ENCODE measurements at regions not wholly inside any gene's neighbourhood (a gene's known extent, or its start where the extent isn't known, plus 50 kb on each side); places are given as distances from the start of the nearest gene placed in this dataset.
"Not testable (repeated sequence)": the region's sequence is repeated elsewhere in the genome, so short reads cannot be mapped to it uniquely, and the experiment has no call there.

DNA sequence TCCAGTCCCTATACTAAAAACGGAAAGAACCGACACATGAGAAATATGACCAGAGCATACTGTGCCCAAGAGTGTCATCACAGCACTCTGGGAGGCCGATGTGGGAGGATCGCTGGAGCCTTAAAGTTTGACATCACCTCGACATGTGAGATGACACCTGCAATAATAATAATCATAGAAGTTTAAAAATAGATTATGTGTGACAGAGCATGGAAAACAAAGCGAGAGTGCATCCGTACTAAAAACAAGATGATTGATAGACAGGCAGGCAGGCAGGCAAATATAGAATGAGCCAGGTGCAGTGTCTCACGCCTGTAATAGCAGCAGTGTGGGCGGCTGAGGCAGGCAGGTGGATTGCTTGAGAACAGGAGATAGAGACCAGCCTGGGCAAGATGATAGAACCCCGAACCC lies 114.8 kb upstream of the ANKRD30BL start:
- Histone ChIP-seq H3K27me3 (ENCODE audit: control insufficient read depth, insufficient read depth, low read length) (no peaks in the 10 kb centered on the region), H3K4me3 (ENCODE audit: low read length) (no peak overlapping the region), H3K36me3 (ENCODE audit: control insufficient read depth, insufficient read depth, low read length) (no peaks in the 10 kb centered on the region), H3K9me3 (ENCODE audit: control insufficient read depth, low read length) (no peaks in the 10 kb centered on the region), H3K9ac (ENCODE audit: low read length) (no peak overlapping the region), H3K4me1 (ENCODE audit: control insufficient read depth, insufficient read depth, low read length) (no peaks in the 10 kb centered on the region)

- no peaks in the 10 kb centered on the region for H3K36me3 ChIP-seq (ENCODE audit: control insufficient read depth, insufficient read depth, low read length)
- H3K27me3 ChIP-seq (ENCODE audit: control insufficient read depth, insufficient read depth, low read length): no peaks in the 10 kb centered on the region
- H3K9ac ChIP-seq (ENCODE audit: low read length): no peak overlapping the region
- no peaks in the 10 kb centered on the region for H3K4me1 ChIP-seq (ENCODE audit: control insufficient read depth, insufficient read depth, low read length)
- no peaks in the 10 kb centered on the region for H3K9me3 ChIP-seq (ENCODE audit: control insufficient read depth, low read length)
- H3K4me3 ChIP-seq (ENCODE audit: low read length): no peak overlapping the region
Observed at GRCh38 chr2:132278267-132278666, 116.5 kb upstream of the ANKRD30BL start.

DNA sequence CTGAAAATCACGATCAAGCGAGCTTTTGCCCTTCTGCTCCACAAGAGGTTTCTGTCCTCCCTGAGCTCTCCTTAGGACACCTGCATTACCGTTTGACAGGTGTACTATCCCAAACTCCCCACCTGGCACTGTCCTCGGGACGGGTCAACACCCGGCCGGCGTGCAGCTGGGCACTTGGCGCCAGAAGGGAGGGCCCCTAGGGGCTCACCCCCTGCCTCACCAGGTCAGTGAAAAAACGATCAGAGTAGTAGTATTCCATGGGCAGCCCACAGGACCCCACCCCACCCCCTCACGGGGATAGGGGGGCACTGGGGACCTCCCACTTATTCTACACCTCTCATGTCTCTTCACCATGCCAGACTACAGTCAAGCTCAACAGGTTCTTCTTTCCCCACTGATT lies 117.6 kb upstream of the ANKRD30BL start:
- H3K36me3 ChIP-seq (ENCODE audit: control insufficient read depth, insufficient read depth, low read length): no peaks in the 10 kb centered on the region
- no peaks in the 10 kb centered on the region for H3K27me3 ChIP-seq (ENCODE audit: control insufficient read depth, insufficient read depth, low read length)
- H3K4me1 ChIP-seq (ENCODE audit: control insufficient read depth, insufficient read depth, low read length): no peaks in the 10 kb centered on the region
- H3K9me3 ChIP-seq (ENCODE audit: control insufficient read depth, low read length): no peaks in the 10 kb centered on the region
- H3K9ac ChIP-seq (ENCODE audit: low read length): no peak overlapping the region
- H3K4me3 ChIP-seq (ENCODE audit: low read length): no peak overlapping the region

DNA sequence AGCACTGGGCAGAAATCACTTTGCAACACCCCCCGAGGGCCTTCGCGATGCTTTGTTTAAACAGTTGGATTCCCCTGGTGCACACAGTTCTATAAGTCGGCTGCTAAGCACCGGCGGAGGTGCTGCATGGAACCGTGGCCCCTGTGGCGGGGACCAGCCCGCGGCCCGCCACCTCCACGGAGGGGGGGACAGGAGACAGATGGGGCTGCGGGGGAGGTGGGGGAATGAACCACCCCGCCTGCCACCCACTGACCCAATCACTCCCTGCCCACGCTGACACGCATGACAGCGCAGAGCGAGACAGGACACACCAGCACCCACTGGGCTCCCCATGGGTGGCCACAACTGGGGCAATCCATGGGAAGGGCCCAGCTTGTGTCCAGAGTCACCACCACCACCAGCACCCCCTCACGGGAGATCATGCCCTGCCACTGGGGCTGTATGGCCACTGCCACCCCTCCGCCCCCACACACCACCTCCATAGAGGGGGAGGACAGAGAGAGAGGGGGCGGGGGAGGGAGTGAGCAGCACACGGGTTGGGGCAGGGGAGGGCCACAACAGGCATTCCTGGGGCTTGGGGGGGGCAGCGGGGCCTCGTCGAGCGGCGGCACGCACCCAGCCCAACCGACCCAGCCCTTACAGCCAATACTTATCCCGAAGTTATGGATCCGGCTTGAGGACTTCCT lies 118.3 kb upstream of the ANKRD30BL start:
- no peak overlapping the region for H3K9ac ChIP-seq (ENCODE audit: low read length)
- no peaks in the 10 kb centered on the region for H3K36me3 ChIP-seq (ENCODE audit: control insufficient read depth, insufficient read depth, low read length)
- H3K4me1 ChIP-seq (ENCODE audit: control insufficient read depth, insufficient read depth, low read length): no peaks in the 10 kb centered on the region
- no peaks in the 10 kb centered on the region for H3K9me3 ChIP-seq (ENCODE audit: control insufficient read depth, low read length)
- no peak overlapping the region for H3K4me3 ChIP-seq (ENCODE audit: low read length)
- no peaks in the 10 kb centered on the region for H3K27me3 ChIP-seq (ENCODE audit: control insufficient read depth, insufficient read depth, low read length)

DNA sequence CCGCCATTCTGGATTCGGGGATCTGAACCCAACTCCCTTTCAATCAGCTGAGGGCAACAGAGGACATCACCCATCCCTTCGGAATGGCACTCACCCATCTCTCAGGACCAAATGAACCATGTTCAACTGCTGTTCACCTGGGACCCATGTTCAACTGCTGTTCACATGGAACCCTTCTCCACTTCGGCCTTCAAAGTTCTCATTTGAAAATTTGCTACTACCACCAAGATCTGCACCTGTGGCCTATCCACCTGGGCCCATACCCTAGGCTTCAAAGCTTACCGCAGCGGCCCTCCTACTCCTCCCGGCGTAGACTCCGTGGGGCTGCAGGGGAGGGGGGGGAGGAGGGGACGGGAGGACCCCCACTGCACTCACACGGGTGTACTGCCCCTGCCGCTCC lies 119.2 kb upstream of the ANKRD30BL start:
- Histone ChIP-seq H3K4me1 (ENCODE audit: control insufficient read depth, insufficient read depth, low read length) (no peaks in the 10 kb centered on the region), H3K9ac (ENCODE audit: low read length) (no peak overlapping the region), H3K4me3 (ENCODE audit: low read length) (no peak overlapping the region), H3K9me3 (ENCODE audit: control insufficient read depth, low read length) (no peaks in the 10 kb centered on the region), H3K36me3 (ENCODE audit: control insufficient read depth, insufficient read depth, low read length) (no peaks in the 10 kb centered on the region), H3K27me3 (ENCODE audit: control insufficient read depth, insufficient read depth, low read length) (no peaks in the 10 kb centered on the region)

GRCh38 chr2:132282104-132282503 lies 120.4 kb upstream of the ANKRD30BL start:
- H3K9ac ChIP-seq (ENCODE audit: low read length); H3K27me3 ChIP-seq (ENCODE audit: control insufficient read depth, insufficient read depth, low read length); H3K36me3 ChIP-seq (ENCODE audit: control insufficient read depth, insufficient read depth, low read length); H3K4me3 ChIP-seq (ENCODE audit: low read length); H3K9me3 ChIP-seq (ENCODE audit: control insufficient read depth, low read length); H3K4me1 ChIP-seq (ENCODE audit: control insufficient read depth, insufficient read depth, low read length): not testable (repeated sequence)

DNA sequence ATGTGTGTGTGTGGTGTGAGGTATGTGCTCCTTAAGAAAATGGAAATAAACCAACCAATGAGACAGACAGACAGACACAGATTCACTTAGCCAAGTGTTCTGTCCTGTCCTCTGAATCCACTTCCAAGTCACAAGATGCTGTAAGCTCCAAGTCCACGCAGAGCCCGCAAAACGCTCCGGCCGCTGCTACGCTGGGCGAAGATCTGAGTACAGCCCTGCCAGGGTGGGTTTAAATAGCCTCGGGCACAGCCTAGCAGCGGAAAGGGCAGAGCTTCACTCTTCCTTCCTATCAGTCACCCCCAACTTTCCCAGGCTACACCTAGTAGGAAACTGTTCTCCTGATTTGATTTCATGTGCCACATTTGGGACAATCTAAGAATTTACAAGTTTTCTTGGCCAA lies 121.2 kb upstream of the ANKRD30BL start:
- H3K9ac ChIP-seq (ENCODE audit: low read length): no peak overlapping the region
- no peak overlapping the region for H3K4me3 ChIP-seq (ENCODE audit: low read length)
- H3K27me3 ChIP-seq (ENCODE audit: control insufficient read depth, insufficient read depth, low read length): no peaks in the 10 kb centered on the region
- H3K36me3 ChIP-seq (ENCODE audit: control insufficient read depth, insufficient read depth, low read length): no peaks in the 10 kb centered on the region
- no peaks in the 10 kb centered on the region for H3K4me1 ChIP-seq (ENCODE audit: control insufficient read depth, insufficient read depth, low read length)
- H3K9me3 ChIP-seq (ENCODE audit: control insufficient read depth, low read length): no peaks in the 10 kb centered on the region

DNA sequence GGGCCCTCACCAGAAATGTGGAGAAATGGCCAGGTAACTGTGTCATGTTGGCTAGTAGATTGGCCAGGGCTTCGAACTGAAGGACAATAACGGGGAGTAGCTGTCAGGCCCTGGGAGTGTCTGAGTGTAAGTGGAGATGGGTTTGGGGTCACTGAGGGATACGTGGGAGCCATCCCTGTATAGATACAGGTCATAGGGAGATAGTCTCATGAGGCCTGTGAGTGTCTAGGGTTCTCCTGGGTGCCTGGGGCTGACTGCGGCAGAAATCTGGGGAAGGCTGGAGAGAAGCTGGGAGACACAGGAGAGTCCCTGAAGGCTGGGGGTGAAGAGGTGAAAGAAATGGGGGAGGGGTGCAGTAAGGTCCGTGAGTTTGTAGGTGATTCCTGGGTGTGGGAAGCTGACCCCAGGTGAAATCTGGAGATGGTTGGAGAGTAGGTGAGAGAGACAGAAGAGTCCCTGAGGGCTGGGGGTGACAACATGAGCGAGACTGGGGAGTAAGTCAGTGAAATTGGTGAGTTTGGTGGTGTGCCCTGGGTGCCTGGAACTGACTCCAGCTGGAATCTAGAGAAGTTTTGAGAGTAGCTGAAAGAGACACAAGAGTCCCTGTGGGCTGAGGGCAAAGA lies 124.6 kb upstream of the ANKRD30BL start:
- H3K4me3 ChIP-seq (ENCODE audit: low read length); H3K9me3 ChIP-seq (ENCODE audit: control insufficient read depth, low read length); H3K4me1 ChIP-seq (ENCODE audit: control insufficient read depth, insufficient read depth, low read length); H3K9ac ChIP-seq (ENCODE audit: low read length); H3K27me3 ChIP-seq (ENCODE audit: control insufficient read depth, insufficient read depth, low read length); H3K36me3 ChIP-seq (ENCODE audit: control insufficient read depth, insufficient read depth, low read length): not testable (repeated sequence)

- H3K36me3 ChIP-seq (ENCODE audit: control insufficient read depth, insufficient read depth, low read length); H3K9me3 ChIP-seq (ENCODE audit: control insufficient read depth, low read length); H3K9ac ChIP-seq (ENCODE audit: low read length); H3K27me3 ChIP-seq (ENCODE audit: control insufficient read depth, insufficient read depth, low read length); H3K4me1 ChIP-seq (ENCODE audit: control insufficient read depth, insufficient read depth, low read length); H3K4me3 ChIP-seq (ENCODE audit: low read length): not testable (repeated sequence)
Observed at GRCh38 chr2:132287910-132288309, 126.2 kb upstream of the ANKRD30BL start.

DNA sequence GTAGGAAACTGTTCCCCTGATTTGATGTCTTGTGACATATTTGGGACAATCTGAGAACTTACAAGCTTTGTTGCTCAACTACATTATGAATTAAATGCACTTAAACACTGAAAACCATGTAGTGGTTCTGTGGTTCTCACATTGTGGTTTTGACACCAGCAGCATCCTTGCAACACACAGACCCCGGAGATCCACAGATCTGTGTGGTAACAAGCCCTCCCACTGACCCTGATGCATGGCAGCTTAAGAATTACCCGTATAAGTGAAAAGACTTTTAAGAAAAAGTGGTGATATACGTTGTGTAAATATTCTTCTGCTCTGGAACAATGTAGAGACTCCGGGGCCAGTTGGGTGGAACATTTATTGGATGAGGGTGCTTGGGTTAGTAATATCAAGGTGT lies 127.4 kb upstream of the ANKRD30BL start:
- H3K9me3 ChIP-seq (ENCODE audit: control insufficient read depth, low read length); H3K27me3 ChIP-seq (ENCODE audit: control insufficient read depth, insufficient read depth, low read length); H3K4me1 ChIP-seq (ENCODE audit: control insufficient read depth, insufficient read depth, low read length); H3K9ac ChIP-seq (ENCODE audit: low read length); H3K36me3 ChIP-seq (ENCODE audit: control insufficient read depth, insufficient read depth, low read length); H3K4me3 ChIP-seq (ENCODE audit: low read length): not testable (repeated sequence)

DNA sequence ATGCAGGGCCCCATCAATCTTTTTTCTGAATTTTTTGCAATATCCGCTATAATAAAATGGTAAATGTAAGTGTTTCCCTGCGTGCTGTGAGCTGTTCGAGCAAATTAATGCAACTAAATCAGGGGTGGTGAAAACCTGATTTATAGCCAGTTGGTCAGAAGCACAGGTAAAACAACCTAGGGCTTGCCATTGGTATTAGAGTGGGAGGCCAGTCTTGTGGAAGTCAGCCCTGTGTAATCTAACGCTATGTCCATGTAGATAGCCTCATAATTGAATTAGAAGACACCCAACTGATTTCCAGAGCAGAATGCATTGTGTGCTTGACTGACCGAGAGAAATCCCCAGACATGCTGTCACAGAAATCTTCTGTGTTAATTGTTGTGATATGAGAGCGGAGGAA lies 126.8 kb upstream of the GPR39 start:
- H3K4me1 ChIP-seq (ENCODE audit: control insufficient read depth, insufficient read depth, low read length); H3K27me3 ChIP-seq (ENCODE audit: control insufficient read depth, insufficient read depth, low read length); H3K9me3 ChIP-seq (ENCODE audit: control insufficient read depth, low read length); H3K9ac ChIP-seq (ENCODE audit: low read length); H3K36me3 ChIP-seq (ENCODE audit: control insufficient read depth, insufficient read depth, low read length); H3K4me3 ChIP-seq (ENCODE audit: low read length): not testable (repeated sequence)

- H3K4me3 ChIP-seq (ENCODE audit: low read length); H3K27me3 ChIP-seq (ENCODE audit: control insufficient read depth, insufficient read depth, low read length); H3K9ac ChIP-seq (ENCODE audit: low read length); H3K9me3 ChIP-seq (ENCODE audit: control insufficient read depth, low read length); H3K4me1 ChIP-seq (ENCODE audit: control insufficient read depth, insufficient read depth, low read length); H3K36me3 ChIP-seq (ENCODE audit: control insufficient read depth, insufficient read depth, low read length): not testable (repeated sequence)
Observed at GRCh38 chr2:132300592-132301378, 115.8 kb upstream of the GPR39 start.
